K562 (cell line): ENCODE measurements at regions not wholly inside any gene's neighbourhood (a gene's known extent, or its start where the extent isn't known, plus 50 kb on each side); places are given as distances from the start of the nearest gene placed in this dataset.

Experiments used
- ETV1 ChIP-seq: fragments of 450-650 bp; conservative IDR thresholded peaks from 2 replicates; pipeline ENCODE4 v1.6.1; 2016; ENCODE audit warnings: missing genetic modification characterization, control low read depth, low read depth, missing compliant biosample characterization
- HDAC2 ChIP-seq: fragments of 450-650 bp; IDR thresholded peaks from 2 replicates; pipeline ENCODE4 v1.6.1; 2016; ENCODE audit warnings: mild to moderate bottlenecking
- HDAC6 ChIP-seq: IDR thresholded peaks from 2 replicates; pipeline ENCODE4 v1.6.1; 2012; ENCODE audit warnings: low read depth, mild to moderate bottlenecking, control low read depth, inconsistent platforms, low read length, moderate library complexity
- NFIC ChIP-seq: fragments of 450-650 bp; IDR thresholded peaks from 2 replicates; pipeline ENCODE4 v1.6.1; 2017; ENCODE audit warnings: mild to moderate bottlenecking, inconsistent platforms
- RBM22 ChIP-seq: fragments of 200-400 bp; formaldehyde crosslinking; IDR thresholded peaks from 2 replicates; pipeline ENCODE4 v1.6.1; 2018; ENCODE audit warnings: low read length, low read depth; ENCODE audit not compliant: poor library complexity, severe bottlenecking
- ZNF175 ChIP-seq: fragments of 200-800 bp; sonication (Bioruptor generic); IDR thresholded peaks from 2 replicates; pipeline ENCODE4 v1.6.1; 2016; ENCODE audit warnings: low read depth, mild to moderate bottlenecking, missing genetic modification characterization, missing compliant biosample characterization
- TF ChIP-seq, protein P1 (sequence below): sonication (generic); formaldehyde crosslinking; IDR thresholded peaks from 2 replicates; pipeline ENCODE4 v1.8.1; 2023; ENCODE audit warnings: mild to moderate bottlenecking, missing genetic modification reagents
- TF ChIP-seq, protein P2 (sequence below): sonication (generic); formaldehyde crosslinking; IDR thresholded peaks from 2 replicates; pipeline ENCODE4 v1.8.0; 2022; ENCODE audit warnings: mild to moderate bottlenecking, low read depth, missing genetic modification reagents
- TF ChIP-seq, protein P3 (sequence below): fragments of 250-450 bp; sonication (Bioruptor Pico); IDR thresholded peaks from 2 replicates; pipeline ENCODE4 v1.9.0; 2021; ENCODE audit warnings: mild to moderate bottlenecking, inconsistent platforms
- TF ChIP-seq, protein P4 (sequence below): sonication (generic); formaldehyde crosslinking; IDR thresholded peaks from 2 replicates; pipeline ENCODE4 v1.8.1; 2022; ENCODE audit warnings: missing genetic modification reagents
- TF ChIP-seq, protein P5 (sequence below): fragments of 250-450 bp; sonication (Bioruptor Pico); IDR thresholded peaks from 2 replicates; pipeline ENCODE4 v1.8.0; 2021; ENCODE audit warnings: moderate library complexity, mild to moderate bottlenecking, inconsistent platforms
- TF ChIP-seq, protein P6 (sequence below): IDR thresholded peaks from 3 replicates; pipeline ENCODE4 v1.6.1; 2011; ENCODE audit warnings: borderline replicate concordance, mild to moderate bottlenecking; ENCODE audit not compliant: insufficient read length, insufficient read depth

DNA sequence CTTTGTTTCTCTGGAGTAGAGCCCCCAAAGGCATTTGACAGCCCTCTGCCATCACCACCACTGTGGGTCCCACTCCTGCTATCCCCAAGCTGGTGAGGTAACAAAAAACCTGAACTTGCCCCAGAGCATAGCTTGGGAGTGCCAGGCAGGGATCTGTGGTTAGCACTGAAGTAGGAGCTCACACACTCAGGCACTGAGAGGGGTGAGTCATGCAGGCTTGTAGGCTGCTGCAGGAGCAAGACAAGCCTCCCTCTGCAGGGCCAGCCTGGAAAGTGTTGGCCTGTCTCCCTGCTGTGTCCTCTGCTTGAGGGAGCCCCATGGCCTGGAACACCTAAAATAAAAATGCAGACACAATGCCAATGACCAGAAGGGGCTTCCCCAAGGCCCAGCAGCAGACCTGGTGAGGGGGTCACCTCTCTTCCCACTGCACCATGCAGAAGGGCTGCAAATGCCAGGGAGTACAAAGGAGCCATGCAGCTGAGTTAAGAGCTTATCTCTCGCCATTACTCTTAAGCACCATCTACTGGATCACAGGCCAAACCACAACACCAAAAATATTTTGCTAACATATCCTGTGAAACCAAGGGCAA is 108.9 kb upstream of the POGK start (continued):
- TF ChIP-seq, protein P1, sequence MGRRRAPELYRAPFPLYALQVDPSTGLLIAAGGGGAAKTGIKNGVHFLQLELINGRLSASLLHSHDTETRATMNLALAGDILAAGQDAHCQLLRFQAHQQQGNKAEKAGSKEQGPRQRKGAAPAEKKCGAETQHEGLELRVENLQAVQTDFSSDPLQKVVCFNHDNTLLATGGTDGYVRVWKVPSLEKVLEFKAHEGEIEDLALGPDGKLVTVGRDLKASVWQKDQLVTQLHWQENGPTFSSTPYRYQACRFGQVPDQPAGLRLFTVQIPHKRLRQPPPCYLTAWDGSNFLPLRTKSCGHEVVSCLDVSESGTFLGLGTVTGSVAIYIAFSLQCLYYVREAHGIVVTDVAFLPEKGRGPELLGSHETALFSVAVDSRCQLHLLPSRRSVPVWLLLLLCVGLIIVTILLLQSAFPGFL (CRISPR knock-in tag): no peak
- TF ChIP-seq HDAC6: no peak
- TF ChIP-seq, protein P2, sequence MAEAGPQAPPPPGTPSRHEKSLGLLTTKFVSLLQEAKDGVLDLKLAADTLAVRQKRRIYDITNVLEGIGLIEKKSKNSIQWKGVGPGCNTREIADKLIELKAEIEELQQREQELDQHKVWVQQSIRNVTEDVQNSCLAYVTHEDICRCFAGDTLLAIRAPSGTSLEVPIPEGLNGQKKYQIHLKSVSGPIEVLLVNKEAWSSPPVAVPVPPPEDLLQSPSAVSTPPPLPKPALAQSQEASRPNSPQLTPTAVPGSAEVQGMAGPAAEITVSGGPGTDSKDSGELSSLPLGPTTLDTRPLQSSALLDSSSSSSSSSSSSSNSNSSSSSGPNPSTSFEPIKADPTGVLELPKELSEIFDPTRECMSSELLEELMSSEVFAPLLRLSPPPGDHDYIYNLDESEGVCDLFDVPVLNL (CRISPR knock-in tag): no peak; the same call in 1 of the 2 replicates
- TF ChIP-seq, protein P3, sequence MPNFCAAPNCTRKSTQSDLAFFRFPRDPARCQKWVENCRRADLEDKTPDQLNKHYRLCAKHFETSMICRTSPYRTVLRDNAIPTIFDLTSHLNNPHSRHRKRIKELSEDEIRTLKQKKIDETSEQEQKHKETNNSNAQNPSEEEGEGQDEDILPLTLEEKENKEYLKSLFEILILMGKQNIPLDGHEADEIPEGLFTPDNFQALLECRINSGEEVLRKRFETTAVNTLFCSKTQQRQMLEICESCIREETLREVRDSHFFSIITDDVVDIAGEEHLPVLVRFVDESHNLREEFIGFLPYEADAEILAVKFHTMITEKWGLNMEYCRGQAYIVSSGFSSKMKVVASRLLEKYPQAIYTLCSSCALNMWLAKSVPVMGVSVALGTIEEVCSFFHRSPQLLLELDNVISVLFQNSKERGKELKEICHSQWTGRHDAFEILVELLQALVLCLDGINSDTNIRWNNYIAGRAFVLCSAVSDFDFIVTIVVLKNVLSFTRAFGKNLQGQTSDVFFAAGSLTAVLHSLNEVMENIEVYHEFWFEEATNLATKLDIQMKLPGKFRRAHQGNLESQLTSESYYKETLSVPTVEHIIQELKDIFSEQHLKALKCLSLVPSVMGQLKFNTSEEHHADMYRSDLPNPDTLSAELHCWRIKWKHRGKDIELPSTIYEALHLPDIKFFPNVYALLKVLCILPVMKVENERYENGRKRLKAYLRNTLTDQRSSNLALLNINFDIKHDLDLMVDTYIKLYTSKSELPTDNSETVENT (CRISPR knock-in tag): no peak
- TF ChIP-seq, protein P4, sequence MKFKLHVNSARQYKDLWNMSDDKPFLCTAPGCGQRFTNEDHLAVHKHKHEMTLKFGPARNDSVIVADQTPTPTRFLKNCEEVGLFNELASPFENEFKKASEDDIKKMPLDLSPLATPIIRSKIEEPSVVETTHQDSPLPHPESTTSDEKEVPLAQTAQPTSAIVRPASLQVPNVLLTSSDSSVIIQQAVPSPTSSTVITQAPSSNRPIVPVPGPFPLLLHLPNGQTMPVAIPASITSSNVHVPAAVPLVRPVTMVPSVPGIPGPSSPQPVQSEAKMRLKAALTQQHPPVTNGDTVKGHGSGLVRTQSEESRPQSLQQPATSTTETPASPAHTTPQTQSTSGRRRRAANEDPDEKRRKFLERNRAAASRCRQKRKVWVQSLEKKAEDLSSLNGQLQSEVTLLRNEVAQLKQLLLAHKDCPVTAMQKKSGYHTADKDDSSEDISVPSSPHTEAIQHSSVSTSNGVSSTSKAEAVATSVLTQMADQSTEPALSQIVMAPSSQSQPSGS (CRISPR knock-in tag): no peak
- TF ChIP-seq HDAC2: no peak
- TF ChIP-seq, protein P5, sequence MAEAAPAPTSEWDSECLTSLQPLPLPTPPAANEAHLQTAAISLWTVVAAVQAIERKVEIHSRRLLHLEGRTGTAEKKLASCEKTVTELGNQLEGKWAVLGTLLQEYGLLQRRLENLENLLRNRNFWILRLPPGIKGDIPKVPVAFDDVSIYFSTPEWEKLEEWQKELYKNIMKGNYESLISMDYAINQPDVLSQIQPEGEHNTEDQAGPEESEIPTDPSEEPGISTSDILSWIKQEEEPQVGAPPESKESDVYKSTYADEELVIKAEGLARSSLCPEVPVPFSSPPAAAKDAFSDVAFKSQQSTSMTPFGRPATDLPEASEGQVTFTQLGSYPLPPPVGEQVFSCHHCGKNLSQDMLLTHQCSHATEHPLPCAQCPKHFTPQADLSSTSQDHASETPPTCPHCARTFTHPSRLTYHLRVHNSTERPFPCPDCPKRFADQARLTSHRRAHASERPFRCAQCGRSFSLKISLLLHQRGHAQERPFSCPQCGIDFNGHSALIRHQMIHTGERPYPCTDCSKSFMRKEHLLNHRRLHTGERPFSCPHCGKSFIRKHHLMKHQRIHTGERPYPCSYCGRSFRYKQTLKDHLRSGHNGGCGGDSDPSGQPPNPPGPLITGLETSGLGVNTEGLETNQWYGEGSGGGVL (CRISPR knock-in tag): no peak
- no peak for TF ChIP-seq ZNF175 (CRISPR knock-in tag)
- peak; percentile 48 for TF ChIP-seq NFIC
- TF ChIP-seq, protein P6, sequence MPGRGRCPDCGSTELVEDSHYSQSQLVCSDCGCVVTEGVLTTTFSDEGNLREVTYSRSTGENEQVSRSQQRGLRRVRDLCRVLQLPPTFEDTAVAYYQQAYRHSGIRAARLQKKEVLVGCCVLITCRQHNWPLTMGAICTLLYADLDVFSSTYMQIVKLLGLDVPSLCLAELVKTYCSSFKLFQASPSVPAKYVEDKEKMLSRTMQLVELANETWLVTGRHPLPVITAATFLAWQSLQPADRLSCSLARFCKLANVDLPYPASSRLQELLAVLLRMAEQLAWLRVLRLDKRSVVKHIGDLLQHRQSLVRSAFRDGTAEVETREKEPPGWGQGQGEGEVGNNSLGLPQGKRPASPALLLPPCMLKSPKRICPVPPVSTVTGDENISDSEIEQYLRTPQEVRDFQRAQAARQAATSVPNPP: no peak
- TF ChIP-seq ETV1: no peak
- no peak for TF ChIP-seq RBM22
